Activated T-cell treated with anti-CD3 and anti-CD28 coated beads, Interleukin-2, amount 50 U/mL, for 1 hour (primary cell): ENCODE measurements at regions not wholly inside any gene's neighbourhood (a gene's known extent, or its start where the extent isn't known, plus 50 kb on each side); places are given as distances from the start of the nearest gene placed in this dataset.

Experiments used
- DNase-seq: peaks from one replicate; pipeline ENCODE4 v3.0.0-alpha.2; 2020

DNA sequence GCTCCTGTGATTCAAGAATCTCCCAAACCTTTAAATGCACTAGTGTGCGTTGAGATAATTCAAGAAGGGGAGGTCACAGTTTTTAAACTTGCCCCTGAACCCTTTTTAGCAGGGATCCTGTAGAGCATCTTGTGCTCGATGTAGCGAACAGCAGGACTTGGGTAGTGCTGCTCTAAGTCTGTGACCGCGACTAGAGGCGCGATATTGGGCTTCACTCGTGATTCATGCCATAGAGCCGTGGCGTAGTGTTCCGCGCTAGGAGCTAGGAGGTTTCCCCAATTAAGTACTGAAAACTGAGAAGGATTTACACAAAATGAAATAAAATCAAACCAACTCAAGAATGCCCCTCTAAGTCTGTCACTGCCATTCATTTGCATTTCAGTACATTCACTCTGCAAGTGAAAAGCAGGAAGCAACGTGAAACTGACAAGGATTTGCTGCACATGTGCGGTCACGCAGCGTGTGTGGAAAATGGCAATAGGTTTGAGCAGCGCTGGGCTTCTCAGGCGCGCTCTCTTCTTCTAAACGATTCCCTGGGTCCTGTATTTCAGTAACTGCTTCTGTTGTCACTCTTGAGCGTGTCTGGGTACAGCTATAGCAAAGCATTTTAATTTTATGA lies 1135.9 kb upstream of the WWC1 start:
- no peak for DNase-seq

DNA sequence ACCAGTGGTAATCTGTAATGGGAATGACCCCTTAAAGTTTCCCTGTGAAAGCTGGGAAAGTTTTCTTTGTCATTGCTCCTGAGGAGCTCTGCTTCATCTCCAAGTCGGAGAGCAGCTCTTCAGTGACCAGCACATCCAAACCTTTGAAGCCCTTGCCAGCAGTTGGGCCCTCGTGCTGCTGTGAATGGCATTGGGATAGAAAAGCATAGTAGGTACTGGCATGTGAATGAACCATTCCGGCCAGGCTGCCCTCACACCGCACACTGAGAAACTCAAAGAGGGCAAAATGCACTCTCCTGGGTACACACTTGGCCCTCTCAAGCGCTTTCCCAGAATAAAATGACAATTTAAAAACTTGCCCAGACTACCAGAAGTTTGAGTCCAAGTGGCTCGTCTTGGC lies 1135.0 kb upstream of the WWC1 start:
- DNase-seq, result no peak

DNA sequence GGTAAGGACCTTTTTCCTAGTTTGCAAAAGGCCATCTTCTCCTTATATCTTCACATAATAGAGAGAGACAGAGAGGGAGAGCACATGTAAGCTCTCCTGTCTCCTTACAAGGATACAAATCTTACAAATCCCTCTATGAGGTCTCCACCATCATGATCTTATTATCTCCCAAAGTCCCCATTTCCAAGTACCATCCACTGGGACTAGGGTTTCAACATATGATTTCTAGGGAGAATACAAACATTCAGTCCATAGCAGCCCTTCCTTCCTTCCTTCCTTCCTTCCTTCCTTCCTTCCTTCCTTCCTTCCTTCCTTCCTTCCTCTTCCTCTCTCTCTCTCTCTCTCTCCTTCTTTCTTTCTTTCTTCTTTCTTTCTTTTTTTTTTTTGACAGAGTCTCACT lies 1132.9 kb upstream of the WWC1 start:
- DNase-seq, result no peak

GRCh38 chr5:167160388-167160787 lies 1131.1 kb upstream of the WWC1 start:
- DNase-seq, result no peak

DNA sequence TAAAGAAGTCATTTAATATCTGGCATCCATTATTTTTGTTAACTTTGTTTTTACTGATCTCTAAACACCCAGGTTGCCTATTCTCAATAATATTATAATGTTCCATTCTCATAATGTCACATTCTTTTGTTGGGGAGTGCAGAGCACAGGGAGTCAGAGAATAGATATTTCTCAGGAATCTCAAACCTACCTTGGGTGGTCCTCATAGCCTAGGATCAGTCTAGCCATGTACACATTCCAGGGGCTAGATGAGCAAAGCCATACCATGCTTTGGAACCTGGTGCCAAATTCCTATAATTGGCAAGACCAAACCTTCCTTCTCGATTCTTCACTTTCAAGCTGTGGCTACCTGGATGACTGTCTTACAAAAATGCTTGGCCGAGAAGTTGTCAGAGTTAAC lies 1124.7 kb upstream of the WWC1 start:
- DNase-seq, result no peak

DNA sequence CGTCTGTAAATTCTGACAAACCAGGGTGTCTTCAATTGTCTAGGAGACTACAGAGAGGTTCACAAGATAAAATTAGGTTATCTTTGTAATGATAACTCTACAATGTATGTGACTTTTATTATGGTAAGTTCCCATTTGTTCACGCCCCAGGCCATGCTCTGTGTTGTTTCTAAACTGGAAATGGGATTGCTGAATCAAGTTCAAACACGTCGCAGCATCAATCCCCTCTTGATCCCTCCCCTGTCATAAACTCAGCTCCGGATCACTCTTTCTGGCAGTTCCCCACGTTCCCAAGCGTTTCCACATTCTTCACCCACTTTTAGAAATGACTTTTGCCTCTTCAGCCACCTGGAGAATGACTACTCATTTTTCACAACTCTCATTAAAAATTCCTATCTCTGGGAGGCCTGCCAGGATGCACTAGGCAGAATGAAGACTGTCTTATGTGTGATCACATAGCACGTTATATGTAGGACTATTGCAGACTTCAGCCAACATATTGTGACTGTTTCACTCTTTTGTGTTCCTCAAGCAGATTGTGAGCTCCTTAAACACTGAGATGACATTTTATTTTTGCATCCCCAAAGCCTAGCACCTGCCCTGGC lies 1124.2 kb upstream of the WWC1 start:
- DNase-seq, result no peak

DNA sequence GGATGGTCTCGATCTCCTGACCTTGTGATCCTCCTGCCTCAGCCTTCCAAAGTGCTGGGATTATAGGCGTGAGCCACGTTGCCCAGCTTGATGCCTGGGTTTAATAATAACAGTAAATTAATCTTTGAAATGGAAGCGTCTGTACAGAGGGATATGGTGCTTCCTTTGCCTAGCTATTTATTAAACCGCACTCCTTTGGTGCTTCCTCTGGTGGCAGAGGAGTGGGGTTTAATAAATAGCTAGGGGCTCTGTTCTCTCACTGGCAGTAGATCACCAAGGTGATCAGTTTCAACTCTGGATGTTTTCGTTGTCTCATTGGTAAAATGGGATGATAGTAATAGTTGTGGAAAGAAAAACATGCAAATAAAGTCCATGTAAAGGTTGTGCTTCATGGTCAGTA lies 1122.5 kb upstream of the WWC1 start:
- no peak for DNase-seq

DNA sequence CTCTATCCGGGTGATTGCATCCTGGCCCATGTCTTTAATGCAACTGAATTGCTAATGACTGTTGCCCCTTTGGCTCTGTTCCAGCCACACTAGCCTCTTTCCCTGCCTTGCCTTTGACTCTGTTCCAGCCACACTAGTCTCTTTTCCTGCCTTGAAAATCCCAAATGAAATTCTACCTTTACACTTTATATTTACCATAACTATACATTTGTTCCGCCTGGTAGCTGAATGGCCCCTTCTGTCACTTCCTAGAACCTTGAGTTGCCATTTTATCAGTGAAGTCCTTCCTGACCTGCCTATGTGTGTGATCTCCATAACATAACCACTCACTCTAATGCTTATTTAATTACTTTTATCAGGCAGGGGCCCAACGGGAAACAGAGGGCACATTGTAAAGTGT lies 1120.4 kb upstream of the WWC1 start:
- no peak for DNase-seq

DNA sequence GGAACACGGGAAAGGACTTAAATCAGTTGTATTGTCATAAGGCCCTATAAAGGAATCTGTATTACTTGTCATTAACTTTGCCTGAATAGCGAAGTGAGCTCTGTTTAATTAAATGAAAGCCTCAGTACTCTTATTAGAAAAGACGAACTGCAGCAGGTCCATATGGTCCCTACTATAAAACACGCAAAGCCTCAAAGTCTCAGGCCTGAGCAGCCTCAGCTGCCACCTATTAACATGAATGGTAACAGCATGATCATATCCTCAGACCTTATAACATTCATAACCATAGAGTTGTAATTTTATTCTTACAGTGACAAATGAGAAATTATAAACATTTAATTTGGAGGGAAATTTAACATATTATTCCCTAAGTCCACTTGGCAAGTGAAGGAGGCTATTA lies 1113.7 kb upstream of the WWC1 start:
- no peak for DNase-seq

DNA sequence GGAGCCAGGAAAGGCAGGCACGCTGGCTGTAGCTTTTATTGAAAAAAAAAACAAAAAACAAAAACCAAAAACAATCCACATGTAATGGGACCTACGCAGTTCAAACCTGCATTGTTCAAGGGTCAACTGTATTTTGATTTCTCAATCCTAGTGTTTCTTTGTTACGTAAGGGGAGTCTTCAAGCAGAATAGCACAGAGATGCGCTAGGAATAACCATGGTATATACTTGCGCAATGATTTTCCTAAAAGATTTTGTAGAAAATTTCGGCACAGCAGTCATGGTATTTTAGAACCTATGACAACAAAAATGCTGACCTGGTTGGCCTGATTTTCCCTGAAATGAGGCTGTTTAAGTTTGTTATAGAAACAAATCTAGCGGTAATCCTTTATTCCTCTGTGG lies 1110.5 kb upstream of the WWC1 start:
- DNase-seq, result no peak

GRCh38 chr5:167205881-167206280 lies 1085.6 kb upstream of the WWC1 start:
- DNase-seq, result no peak

DNA sequence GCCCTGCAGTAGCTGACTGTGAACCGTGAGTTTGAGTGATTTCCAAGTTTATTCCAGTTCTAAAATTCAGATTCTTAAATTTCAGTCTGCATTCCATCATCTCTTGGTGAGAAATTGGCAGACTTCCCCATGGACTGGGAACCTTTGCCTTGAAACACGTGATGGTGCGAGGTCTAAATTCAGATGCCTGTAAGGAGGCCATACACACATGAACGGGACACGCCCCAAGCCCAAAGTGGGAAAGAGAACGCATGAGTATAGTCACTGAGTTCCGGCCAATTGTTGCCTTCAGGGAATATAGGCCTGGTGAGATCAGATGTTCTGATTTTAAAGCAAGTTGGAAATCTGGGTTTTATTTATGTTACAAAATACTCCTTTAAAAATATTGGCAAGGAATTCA lies 1084.4 kb upstream of the WWC1 start:
- DNase-seq, result no peak

- no peak for DNase-seq
These were observed 1082.5 kb upstream of the WWC1 start for GRCh38 chr5:167208911-167209310.

DNA sequence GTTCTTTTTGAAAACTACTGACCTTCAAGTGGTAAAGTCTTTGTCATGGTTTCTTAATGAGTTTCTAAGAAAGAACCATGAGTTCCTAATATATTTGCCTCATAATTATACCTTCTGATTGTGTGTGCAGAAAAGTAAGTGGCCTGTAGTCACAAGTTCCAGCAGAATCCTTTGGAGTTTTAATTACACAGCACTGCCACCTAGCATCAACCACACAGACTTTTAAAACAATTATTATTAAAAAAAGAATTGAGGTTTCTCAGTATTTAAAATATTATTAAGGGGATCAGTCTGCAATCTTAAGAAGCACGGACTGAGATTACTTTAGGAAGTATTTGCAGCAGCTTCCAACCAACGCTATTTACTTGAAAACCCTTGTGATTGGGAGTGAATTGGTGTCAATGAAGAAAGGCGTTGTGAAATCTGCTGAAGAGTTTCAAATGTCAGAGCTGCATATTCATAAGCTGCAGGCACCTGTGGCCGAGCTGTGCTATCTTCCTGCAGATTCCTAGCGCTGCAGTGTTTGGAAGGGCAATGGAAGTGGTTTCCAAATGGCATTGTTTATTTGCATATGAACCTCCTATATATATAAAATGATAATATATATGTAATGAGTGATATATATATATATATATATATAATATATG lies 1074.2 kb upstream of the WWC1 start:
- no peak for DNase-seq

DNA sequence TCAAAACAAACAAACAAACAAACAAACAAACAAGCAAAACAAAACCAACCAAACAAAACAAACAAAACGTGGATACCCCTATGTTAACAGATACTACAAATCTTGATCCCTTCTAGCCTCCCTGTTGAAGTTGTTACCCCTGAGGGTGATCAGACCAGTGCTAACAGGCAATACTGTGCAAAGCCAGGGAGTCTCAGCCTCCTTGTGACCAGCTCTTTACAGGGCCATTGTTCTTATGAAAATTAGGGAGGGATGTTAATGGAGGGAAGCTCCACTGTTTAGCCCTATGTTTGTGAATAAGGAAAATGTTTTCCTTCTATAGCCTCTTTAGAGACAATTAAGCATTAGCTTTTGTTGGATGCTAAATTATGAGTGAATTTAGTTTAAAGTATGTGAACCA lies 1072.1 kb upstream of the WWC1 start:
- no peak for DNase-seq

DNA sequence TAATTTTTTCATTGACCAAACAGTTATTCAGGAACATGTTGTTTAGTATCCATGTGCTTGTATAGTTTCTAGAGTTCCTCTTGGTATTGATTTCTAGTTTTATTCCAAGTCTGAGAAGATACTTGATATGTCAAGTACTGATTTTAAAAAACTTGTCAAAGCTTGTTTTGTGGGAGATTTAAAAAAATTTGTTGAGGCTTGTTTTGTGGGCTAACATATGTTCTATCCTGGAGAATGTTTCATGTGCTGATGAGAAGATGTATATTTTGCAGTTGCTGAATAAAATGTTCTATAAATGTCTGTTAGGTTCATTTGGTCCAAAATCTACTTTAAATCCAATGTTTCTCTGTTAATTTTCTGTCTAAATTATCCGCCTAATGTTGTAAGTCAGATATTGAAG lies 1065.1 kb upstream of the WWC1 start:
- no peak for DNase-seq

- no peak for DNase-seq
These were observed 1063.3 kb upstream of the WWC1 start for GRCh38 chr5:167228134-167228533.

DNA sequence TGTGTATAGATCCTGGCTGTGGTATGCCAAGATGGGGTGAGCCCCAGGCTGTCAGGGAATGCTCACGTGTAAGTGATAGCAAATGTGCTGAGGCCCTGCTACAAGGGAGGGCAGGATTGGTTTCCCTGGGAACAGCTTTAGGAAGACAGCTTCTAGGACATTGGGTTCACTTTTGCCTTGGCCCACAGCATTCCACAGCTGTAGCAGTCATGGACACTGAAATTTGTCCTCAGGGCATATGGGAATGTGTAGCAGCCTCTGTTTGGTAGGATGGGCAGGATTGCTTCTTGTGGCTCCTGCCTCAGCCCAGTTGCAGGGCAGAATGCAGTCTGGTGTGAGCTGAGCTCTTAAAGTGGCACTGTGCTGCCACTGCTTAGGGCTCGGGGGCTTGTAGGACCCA lies 1061.7 kb upstream of the WWC1 start:
- no peak for DNase-seq

DNA sequence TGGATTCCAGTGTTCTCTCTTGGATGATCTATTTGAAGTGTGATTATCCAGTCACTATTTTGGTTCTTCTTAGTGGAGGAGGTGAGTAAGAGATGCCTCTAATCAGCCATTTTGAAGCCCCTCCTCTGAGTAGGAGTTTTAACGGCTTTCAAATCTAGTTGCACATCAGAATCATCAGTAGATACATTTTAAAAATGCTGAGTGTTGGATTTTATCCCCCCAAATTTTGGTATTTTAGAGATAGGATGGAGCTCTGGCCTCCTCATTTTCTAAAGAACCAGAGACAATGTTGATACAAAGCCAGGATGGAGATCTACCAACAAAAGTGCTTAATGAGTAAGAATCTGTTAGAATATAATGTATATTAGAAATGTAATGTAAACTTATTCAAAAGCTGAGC lies 1061.0 kb upstream of the WWC1 start:
- DNase-seq, result no peak

DNA sequence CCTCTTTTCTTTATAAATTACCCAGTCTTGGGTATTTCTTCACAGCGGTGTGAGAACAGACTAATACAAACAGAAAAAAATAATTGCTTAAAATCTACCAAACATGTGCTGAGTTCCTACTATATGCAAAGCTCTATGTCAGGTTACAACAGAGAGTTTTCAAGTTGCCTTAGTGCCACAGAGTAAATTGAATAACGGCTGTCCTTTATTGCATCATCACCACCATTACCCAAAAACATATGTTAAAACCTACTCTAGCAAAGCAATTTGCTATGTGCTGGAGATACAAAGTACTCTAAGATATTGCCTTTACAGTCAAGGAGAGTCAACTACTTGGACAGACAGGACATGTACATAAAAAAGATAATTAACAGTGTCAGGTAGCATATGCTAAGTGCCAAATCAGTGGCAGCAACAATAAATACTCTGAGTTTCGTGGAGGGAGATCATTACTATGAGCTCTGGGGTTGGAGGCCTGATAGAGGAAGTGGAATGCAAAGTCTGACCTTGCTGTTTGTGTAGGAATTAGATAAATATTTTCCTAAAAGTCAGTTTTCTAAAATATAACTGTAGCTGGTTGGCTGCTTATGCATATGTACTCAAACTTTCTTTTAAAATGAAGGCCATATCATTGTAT lies 1058.7 kb upstream of the WWC1 start:
- DNase-seq, result no peak

DNA sequence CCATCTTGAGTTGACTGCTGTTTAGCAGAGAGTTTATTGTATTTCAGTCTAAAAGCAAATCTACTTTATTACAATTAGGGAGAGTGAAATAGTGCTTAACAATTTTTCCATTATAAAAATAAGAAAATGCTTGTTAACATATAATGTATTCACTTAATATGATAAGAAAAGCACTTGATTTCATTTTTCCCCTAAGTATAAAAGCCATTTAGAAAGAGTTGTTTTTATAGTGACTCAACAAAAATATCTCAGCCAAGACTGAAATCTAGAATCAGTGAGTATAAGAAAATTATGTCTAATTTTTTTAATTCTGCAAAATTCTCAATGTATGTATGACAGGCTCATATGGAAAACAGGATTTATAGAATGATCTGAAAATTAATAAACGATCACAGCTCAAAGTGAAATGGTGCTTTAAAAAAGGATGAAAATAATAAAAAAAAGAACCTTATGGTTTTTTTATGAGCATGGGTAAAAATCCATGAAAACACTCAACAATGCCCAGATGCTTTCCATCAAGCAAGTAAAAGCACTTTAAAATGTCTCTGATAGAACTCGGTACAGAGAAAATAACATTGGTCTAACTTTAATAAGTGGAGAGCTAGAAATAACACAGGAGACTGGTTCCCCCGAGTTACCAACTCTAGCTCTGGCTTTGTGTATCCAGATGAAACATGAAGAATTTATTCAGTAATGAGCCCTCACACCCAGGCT lies 1057.8 kb upstream of the WWC1 start:
- no peak for DNase-seq

- DNase-seq, result no peak
These were observed 1049.9 kb upstream of the WWC1 start for GRCh38 chr5:167241436-167242067.

GRCh38 chr5:167242701-167243100 lies 1048.7 kb upstream of the WWC1 start:
- no peak for DNase-seq
